Lower leg skin (tissue), 4 donors: ENCODE measurements at regions not wholly inside any gene's neighbourhood (a gene's known extent, or its start where the extent isn't known, plus 50 kb on each side); places are given as distances from the start of the nearest gene placed in this dataset.

ENCODE experiments used
- DNase-seq, 2 donors: peaks; one replicate each; pipeline ENCODE4 v3.0.0-alpha.2; 2019; ENCODE audit warnings: low spot score in 2 of 2
- H3K4me3 ChIP-seq: fragments of 200-600 bp; sonication (generic); 2 replicates; pipeline ENCODE4 v1.5.1; 2017; ENCODE audit warnings: mild to moderate bottlenecking, low read depth; ENCODE audit not compliant: poor library complexity, severe bottlenecking
- POLR2A ChIP-seq, 2 donors: fragments of 450-650 bp; IDR thresholded peaks; one replicate each; pipeline ENCODE4 v1.6.1; 2016 to 2017; ENCODE audit warnings: antibody characterized with exemption in 2 of 2, mild to moderate bottlenecking in 1 of 2, moderate library complexity in 1 of 2
- WGBS, 2 donors: methylation state at CpG; one replicate each; pipeline ENCODE4 v1.1.5; 2018; 5-methylcytosine and 5-hydroxymethylcytosine counted together
- intact Hi-C: fragments of 100-400 bp; cut with DNase I; formaldehyde crosslinking; loops from one replicate; pipeline ENCODE4 v1.15.0; 2023; ENCODE audit warnings: low total_unique reads
- TF ChIP-seq, protein P1 (sequence below), 3 donors: fragments of 450-650 bp; IDR thresholded peaks; one replicate each; pipeline ENCODE4 v1.5.1; 2016; ENCODE audit warnings: antibody characterized with exemption in 3 of 3, mild to moderate bottlenecking in 3 of 3, moderate library complexity in 2 of 3

- intact Hi-C loops = no loop called here
- WGBS, 2 donors = 95 to 96% methylated on average over 7 of the region's 7 CpGs
Measured at GRCh38 chr4:174438711-174439110, 83.6 kb downstream of the HPGD start.

DNA sequence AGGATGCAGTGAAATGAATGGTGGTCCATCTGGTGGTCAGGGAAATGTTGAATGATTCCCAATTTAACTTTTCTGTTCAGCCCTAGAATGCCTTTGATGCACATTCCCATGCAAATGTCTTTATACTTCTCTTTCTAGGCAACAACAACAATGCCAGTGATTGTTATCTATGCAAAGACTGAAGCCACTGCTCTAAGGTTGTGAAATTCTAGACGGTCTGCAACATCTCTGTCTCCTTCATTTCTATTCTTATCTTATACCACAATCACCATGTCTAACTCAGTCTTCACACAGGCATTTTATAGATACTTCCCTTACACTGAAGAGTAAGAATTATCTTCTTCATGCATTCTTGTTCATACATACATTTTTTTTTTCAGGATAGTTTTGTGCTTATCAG, 84.5 kb downstream of the HPGD start:
- no peak for DNase-seq
- no peak overlapping the region for H3K4me3 ChIP-seq
- intact Hi-C loops = no loop called here
- TF ChIP-seq POLR2A (IDR thresholded peaks at IDR 0.05) = no peak
- TF ChIP-seq, protein P1, sequence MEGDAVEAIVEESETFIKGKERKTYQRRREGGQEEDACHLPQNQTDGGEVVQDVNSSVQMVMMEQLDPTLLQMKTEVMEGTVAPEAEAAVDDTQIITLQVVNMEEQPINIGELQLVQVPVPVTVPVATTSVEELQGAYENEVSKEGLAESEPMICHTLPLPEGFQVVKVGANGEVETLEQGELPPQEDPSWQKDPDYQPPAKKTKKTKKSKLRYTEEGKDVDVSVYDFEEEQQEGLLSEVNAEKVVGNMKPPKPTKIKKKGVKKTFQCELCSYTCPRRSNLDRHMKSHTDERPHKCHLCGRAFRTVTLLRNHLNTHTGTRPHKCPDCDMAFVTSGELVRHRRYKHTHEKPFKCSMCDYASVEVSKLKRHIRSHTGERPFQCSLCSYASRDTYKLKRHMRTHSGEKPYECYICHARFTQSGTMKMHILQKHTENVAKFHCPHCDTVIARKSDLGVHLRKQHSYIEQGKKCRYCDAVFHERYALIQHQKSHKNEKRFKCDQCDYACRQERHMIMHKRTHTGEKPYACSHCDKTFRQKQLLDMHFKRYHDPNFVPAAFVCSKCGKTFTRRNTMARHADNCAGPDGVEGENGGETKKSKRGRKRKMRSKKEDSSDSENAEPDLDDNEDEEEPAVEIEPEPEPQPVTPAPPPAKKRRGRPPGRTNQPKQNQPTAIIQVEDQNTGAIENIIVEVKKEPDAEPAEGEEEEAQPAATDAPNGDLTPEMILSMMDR (IDR thresholded peaks at IDR 0.05) = no peak
- 0 to 9% methylated on average over 1 of the region's 1 CpG for WGBS, 2 donors

More at GRCh38 chr4:174438711-174439110, 83.6 kb downstream of the HPGD start:
- no peak for DNase-seq
- H3K4me3 ChIP-seq = no peak overlapping the region
- TF ChIP-seq POLR2A (IDR thresholded peaks at IDR 0.05) = no peak
- TF ChIP-seq, protein P1 (IDR thresholded peaks at IDR 0.05) = no peak

GRCh38 chr4:174437324-174437723, 85.0 kb downstream of the HPGD start:
- WGBS, 2 donors = 12 to 18% methylated on average over 2 of the region's 2 CpGs

GRCh38 chr4:174436377-174436776, 85.9 kb downstream of the HPGD start:
- 92 to 100% methylated on average over 1 of the region's 1 CpG for WGBS, 2 donors
- no peak for TF ChIP-seq POLR2A (IDR thresholded peaks at IDR 0.05)
- TF ChIP-seq, protein P1 (IDR thresholded peaks at IDR 0.05) = no peak

More at GRCh38 chr4:174437324-174437723, 85.0 kb downstream of the HPGD start:
- intact Hi-C loops = no loop called here
- H3K4me3 ChIP-seq = no peak overlapping the region
- TF ChIP-seq, protein P1 (IDR thresholded peaks at IDR 0.05) = no peak
- TF ChIP-seq POLR2A (IDR thresholded peaks at IDR 0.05) = no peak
- no peak for DNase-seq

DNA sequence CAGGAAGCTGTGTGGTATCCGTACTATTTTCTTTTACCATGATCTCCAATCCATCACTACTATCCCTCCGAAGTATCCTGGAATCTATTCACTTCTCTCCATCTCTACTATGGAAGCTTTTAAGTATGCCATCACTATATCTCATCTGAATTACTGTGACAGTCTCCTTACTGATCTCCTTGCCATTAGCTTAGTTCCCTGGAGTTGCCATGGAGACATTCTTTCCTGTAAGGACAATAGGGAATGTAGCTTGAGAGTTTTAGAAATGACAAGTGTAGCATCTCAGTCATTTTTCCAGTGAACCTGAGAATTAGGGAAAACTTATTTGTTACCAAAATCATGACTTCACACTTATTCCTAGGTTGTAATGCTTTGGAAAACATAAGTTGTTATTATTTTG, 86.3 kb downstream of the HPGD start:
- TF ChIP-seq POLR2A (IDR thresholded peaks at IDR 0.05) = no peak
- TF ChIP-seq, protein P1 (IDR thresholded peaks at IDR 0.05) = no peak
- 91 to 98% methylated on average over 2 of the region's 2 CpGs for WGBS, 2 donors
- intact Hi-C loops = no loop called here
- no peak overlapping the region for H3K4me3 ChIP-seq
- DNase-seq = no peak

More at GRCh38 chr4:174436377-174436776, 85.9 kb downstream of the HPGD start:
- no peak overlapping the region for H3K4me3 ChIP-seq
- DNase-seq = no peak
- intact Hi-C loops = no loop called here

GRCh38 chr4:174434455-174434854, 87.8 kb downstream of the HPGD start:
- TF ChIP-seq, protein P1 (IDR thresholded peaks at IDR 0.05) = no peak
- TF ChIP-seq POLR2A (IDR thresholded peaks at IDR 0.05) = no peak
- 93% methylated on average over 4 of the region's 4 CpGs for WGBS, 2 donors
- no peak overlapping the region for H3K4me3 ChIP-seq
- no peak for DNase-seq
- intact Hi-C loops = no loop called here
